ENCODE measurements at regions not wholly inside any gene's neighbourhood (a gene's known extent, or its start where the extent isn't known, plus 50 kb on each side); places are given as distances from the start of the nearest gene placed in this dataset.
"Not testable (repeated sequence)": the region's sequence is repeated elsewhere in the genome, so short reads cannot be mapped to it uniquely, and the experiment has no call there.

DNA sequence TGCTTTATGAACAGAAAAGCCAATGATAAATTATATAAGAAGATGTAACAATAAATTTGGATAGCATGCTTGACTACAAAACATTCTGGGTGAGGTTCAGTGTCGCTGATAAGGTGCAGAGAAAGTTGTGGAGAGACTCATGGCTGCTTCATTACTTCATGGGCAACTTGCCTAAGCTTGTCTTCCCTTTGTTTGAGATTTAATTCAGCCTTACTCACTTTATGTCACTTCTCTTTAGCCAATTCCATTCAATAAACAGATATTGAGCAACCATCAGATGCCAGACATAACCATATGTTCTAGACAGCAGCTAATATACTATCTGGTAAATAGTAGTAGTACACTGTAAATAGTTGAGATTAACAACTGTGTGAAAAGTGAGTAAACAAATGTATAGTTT is 401.5 kb upstream of the FRG2C start:
- H3K4me3 ChIP-seq (ENCODE audit: low read length), result no peak overlapping the region
- peak; percentile 2 for DNase-seq (ENCODE audit: low read depth)
- TF ChIP-seq, protein P1, sequence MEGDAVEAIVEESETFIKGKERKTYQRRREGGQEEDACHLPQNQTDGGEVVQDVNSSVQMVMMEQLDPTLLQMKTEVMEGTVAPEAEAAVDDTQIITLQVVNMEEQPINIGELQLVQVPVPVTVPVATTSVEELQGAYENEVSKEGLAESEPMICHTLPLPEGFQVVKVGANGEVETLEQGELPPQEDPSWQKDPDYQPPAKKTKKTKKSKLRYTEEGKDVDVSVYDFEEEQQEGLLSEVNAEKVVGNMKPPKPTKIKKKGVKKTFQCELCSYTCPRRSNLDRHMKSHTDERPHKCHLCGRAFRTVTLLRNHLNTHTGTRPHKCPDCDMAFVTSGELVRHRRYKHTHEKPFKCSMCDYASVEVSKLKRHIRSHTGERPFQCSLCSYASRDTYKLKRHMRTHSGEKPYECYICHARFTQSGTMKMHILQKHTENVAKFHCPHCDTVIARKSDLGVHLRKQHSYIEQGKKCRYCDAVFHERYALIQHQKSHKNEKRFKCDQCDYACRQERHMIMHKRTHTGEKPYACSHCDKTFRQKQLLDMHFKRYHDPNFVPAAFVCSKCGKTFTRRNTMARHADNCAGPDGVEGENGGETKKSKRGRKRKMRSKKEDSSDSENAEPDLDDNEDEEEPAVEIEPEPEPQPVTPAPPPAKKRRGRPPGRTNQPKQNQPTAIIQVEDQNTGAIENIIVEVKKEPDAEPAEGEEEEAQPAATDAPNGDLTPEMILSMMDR (conservative IDR thresholded peaks at IDR 0.05; ENCODE audit: low read length), result no peak

DNA sequence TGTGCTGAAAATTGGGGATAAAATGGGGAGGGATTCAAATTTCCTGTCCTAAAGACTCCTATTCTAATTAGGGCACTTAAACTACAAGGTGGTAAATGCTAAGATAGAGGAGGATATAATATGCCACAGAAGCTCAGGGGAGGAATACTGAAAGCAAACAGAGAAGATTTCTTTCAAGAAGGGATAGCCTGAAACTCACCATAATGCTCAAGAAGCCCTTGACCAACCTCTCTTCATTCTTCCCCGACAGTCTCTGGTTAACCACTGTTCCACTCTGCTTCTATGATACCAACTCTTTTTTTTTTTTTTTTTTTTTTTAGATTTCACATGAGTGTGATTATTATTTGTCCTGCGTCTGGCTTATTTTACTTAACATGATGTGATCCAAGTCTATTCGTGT is 398.2 kb upstream of the FRG2C start:
- DNase-seq (ENCODE audit: low read depth), result no peak
- no peak overlapping the region for H3K4me3 ChIP-seq (ENCODE audit: low read length)
- TF ChIP-seq, protein P1 (conservative IDR thresholded peaks at IDR 0.05; ENCODE audit: low read length), result no peak

DNA sequence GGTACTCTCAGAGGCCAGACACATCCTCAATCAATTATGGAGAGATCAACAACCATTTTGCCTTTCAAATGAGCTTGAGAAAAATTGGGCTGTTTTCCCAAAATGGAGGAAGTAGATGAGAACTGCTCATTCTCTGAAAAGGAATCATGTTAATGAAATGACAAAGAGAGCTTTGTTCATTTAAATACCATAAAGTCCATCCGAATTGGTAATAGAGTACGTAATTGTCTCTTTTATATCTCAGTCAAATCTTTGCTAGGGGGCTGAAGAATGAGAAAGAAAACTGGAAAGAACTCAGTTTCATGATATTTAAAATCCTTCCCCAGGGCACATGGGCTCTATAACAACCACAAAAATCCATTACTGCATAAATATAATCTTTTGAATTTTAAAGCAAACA is 395.6 kb upstream of the FRG2C start:
- DNase-seq (ENCODE audit: low read depth); H3K4me3 ChIP-seq (ENCODE audit: low read length): not testable (repeated sequence)

DNA sequence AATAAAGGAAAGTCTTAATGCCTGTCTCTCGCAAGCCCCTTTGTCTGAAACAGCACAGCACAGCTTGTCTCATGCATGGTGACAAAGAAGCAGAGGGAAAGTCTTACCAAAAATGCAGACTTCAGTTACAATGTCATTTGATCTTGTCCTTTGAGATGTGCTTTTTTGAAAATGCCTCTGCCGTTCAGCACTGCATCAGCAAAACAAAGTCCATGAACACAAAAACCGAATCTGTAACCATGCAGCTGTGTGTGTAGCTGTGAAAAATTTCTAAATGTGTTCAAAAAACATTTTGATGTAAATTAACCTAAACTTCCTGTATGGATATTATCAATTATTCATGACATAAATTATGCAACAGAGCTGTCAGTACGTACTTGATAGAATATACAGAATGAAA is 391.9 kb upstream of the FRG2C start:
- H3K4me3 ChIP-seq (ENCODE audit: low read length), result not testable (repeated sequence)

DNA sequence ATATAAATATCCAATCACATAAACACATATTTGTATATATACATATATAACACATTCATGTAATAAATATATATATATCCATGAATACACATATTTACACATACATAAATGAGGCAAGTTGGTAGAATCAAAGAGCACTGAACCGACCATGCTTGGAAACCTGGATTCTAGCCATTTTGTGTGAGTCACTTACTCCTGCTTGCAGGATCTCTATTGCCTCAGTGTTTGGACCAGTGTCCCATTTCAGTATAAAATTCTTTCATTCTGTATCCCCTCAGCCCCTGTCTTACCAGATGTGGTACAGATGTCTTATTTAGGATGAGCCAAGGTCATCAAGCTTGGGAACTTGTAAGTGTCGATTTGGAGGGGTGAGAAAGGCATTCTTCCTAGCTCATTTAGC is 391.4 kb upstream of the FRG2C start:
- TF ChIP-seq, protein P1 (conservative IDR thresholded peaks at IDR 0.05; ENCODE audit: low read length), result no peak
- H3K4me3 ChIP-seq (ENCODE audit: low read length), result no peak overlapping the region
- peak; percentile 78 for DNase-seq (ENCODE audit: low read depth)

More for the DNA sequence above, 391.9 kb upstream of the FRG2C start:
- DNase-seq (ENCODE audit: low read depth), result not testable (repeated sequence)

DNA sequence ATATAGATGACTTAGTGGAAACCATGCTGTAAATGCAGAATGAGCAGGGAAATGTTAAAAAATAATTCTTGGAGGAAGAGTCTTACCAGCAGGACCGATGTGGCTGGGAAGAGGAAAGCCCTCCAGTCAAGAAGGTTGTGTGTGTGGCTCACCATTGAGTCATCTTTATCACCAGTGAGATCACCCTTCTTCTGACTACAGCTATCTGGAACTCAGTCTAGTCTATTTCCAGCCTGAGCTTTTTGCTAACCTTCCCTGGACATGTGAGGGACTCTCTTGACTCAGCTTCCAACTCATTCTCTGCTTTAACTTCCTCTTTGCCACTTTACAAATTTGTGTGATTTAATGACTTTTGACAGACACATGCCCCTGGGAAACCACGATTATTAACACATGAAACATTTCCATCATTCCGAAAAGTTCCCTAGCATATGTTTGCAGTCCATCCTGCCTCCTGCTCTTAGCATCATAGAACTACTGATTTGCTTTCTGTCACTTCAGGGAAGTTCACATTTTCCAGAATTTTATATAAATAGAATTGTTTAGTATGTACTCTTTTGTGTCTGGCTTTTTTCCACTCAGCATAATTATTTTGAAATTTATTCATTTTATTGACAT is 378.5 kb upstream of the FRG2C start:
- H3K4me3 ChIP-seq (ENCODE audit: low read length), result not testable (repeated sequence)
- DNase-seq (ENCODE audit: low read depth), result peak; percentile 79

DNA sequence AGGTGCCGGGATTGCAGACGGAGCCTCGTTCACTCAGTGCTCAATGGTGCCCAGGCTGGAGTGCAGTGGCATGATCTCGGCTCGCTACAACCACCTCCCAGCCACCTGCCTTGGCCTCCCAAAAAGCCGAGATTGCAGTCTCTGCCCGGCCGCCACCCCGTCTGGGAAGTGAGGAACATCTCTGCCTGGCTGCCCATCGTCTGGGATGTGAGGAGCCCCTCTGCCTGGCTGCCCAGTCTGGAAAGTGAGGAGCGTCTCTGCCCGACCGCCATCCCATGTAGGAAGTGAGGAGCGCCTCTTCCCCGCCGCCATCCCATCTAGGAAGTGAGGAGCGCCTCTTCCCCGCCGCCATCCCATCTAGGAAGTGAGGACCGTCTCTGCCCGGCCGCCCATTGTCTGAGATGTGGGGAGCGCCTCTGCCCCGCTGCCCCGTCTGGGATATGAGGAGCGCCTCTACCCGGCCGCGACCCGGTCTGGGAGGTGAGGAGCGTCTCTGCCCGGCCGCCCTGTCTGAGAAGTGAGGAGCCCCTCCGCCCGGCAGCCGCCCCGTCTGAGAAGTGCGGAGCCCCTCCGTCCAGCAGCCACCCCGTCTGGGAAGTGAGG is 375.1 kb upstream of the FRG2C start:
- H3K4me3 ChIP-seq (ENCODE audit: low read length); DNase-seq (ENCODE audit: low read depth): not testable (repeated sequence)

DNA sequence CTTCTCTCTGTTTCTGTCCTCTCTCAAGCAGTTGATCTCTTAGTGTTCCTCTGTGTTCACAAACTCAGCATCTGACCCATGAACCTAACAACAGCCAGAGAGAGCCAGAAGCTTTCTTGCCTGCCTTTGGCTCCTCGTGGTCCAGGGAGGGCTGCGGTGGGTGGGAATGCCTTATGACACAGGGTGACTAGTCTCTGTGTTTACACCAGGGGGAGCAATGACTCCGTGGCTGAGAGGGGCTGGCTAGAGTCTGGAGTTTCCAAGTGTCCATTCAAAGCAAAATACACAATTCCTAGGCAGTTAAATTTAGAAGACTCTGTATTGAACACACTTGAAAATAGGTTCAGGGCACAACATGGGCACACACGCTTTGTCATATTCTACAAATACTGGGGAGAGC is 370.0 kb upstream of the FRG2C start:
- H3K4me3 ChIP-seq (ENCODE audit: low read length), result no peak overlapping the region
- TF ChIP-seq, protein P1 (conservative IDR thresholded peaks at IDR 0.05; ENCODE audit: low read length), result peak; percentile 72
- DNase-seq (ENCODE audit: low read depth), result peak; percentile 26

DNA sequence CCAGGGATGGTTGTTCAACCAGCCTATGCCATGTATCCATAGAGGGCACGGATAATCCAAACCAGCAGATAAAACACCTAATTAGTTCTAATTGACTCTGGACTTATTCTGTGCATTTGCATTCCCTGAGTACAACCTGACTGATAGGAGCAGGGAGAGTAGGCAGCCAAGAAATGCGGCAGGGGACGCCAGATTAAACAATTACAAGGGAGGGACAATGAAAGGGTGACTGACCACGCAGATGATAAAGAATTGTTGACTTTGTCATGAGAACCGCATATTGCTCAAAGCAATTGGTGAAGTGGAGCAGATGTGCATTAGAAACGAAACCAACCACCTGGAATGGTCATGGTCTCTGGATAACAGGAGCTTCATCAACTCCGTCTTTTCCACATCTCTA is 369.1 kb upstream of the FRG2C start:
- no peak overlapping the region for H3K4me3 ChIP-seq (ENCODE audit: low read length)
- no peak for DNase-seq (ENCODE audit: low read depth)
- TF ChIP-seq, protein P1 (conservative IDR thresholded peaks at IDR 0.05; ENCODE audit: low read length), result no peak

Measured in AG10803 (cell line).